ENCODE measurements at regions not wholly inside any gene's neighbourhood (a gene's known extent, or its start where the extent isn't known, plus 50 kb on each side); places are given as distances from the start of the nearest gene placed in this dataset.

DNA sequence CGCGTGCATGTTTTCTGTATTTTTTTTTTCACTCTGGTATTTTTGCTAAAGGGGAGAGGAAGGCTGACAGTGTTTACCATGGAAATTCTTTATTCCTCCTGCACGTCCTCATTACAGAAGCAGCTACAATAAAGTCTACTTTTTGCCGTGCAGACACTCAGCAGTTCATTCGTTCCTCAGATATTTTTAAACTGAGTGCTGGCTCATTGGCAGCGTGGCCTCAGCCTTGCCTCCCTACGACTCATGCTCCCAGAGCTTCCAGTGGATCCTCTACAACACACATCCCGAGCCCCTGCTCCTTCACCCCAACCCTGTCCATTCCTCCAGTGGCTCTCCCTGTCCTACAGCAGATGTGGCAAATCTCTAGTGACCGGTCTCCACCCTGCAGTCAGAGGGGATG lies 239.2 kb upstream of the ZMIZ1 start:
- no peaks in the 10 kb centered on the region for H3K4me1 ChIP-seq (ENCODE audit: insufficient read depth, poor library complexity, severe bottlenecking)
- no peaks in the 10 kb centered on the region for H3K36me3 ChIP-seq (ENCODE audit: low read depth)
- TF ChIP-seq, protein P1, sequence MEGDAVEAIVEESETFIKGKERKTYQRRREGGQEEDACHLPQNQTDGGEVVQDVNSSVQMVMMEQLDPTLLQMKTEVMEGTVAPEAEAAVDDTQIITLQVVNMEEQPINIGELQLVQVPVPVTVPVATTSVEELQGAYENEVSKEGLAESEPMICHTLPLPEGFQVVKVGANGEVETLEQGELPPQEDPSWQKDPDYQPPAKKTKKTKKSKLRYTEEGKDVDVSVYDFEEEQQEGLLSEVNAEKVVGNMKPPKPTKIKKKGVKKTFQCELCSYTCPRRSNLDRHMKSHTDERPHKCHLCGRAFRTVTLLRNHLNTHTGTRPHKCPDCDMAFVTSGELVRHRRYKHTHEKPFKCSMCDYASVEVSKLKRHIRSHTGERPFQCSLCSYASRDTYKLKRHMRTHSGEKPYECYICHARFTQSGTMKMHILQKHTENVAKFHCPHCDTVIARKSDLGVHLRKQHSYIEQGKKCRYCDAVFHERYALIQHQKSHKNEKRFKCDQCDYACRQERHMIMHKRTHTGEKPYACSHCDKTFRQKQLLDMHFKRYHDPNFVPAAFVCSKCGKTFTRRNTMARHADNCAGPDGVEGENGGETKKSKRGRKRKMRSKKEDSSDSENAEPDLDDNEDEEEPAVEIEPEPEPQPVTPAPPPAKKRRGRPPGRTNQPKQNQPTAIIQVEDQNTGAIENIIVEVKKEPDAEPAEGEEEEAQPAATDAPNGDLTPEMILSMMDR (IDR thresholded peaks at IDR 0.05; ENCODE audit: poor library complexity, severe bottlenecking): no peak
- no peaks in the 10 kb centered on the region for H3K9me3 ChIP-seq (ENCODE audit: severe bottlenecking)
- ATAC-seq (ENCODE audit: low read depth) (no peak), DNase-seq (ENCODE audit: low spot score) (no peak)
- H3K4me3 ChIP-seq (ENCODE audit: severe bottlenecking): no peak overlapping the region
- no peak overlapping the region for H3K27ac ChIP-seq (ENCODE audit: poor library complexity, severe bottlenecking)
- no peaks in the 10 kb centered on the region for H3K27me3 ChIP-seq (ENCODE audit: insufficient read depth, poor library complexity, severe bottlenecking)

DNA sequence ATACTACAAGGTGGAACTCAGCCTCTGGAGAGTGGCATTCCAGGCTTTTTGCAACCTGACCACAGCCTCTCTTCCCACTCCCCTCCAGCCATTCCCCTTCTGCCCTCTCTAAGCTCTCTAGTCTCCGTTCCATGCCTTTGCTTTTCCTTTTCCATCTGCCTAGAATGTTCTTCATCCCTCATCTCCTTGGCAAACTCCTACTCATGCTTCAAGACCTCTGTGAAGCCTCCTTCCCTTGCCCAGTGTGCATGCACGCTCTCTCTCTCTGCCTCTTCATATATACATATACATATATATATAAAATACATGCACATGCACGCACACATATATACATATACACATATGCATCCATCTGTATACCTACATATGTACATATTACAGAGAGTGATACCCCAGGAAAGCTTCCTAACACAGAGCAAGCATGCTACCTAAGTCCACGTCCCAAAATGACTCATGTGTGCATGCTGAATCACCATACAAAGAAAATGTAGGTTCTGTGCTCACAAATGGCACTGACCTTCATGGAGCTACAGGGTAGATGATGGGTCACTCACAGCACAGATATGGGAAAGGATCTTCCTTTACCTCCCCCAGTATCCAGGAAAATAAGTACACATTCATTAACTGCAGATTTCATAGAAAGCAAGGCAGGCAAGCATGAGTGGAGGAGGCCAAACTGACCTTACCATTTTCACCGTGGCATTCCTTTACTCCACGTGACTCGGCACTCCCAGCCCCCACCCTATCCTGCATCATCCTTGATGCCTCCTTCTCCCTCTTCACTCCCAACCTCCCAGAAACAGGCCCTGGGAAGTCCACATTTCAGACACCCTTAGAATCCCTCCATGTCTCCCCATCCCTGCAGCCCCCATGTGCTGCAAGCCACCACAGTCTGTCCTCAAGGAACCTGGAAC lies 238.4 kb upstream of the ZMIZ1 start:
- Histone ChIP-seq H3K9me3 (ENCODE audit: severe bottlenecking) (no peaks in the 10 kb centered on the region), H3K27me3 (ENCODE audit: insufficient read depth, poor library complexity, severe bottlenecking) (peaks cover 3% of the 10 kb centered on the region), H3K4me3 (ENCODE audit: severe bottlenecking) (no peak overlapping the region), H3K27ac (ENCODE audit: poor library complexity, severe bottlenecking) (no peak overlapping the region), H3K4me1 (ENCODE audit: insufficient read depth, poor library complexity, severe bottlenecking) (no peaks in the 10 kb centered on the region), H3K36me3 (ENCODE audit: low read depth) (no peaks in the 10 kb centered on the region)
- DNase-seq (ENCODE audit: low spot score) (no peak), ATAC-seq (ENCODE audit: low read depth) (no peak)
- TF ChIP-seq, protein P1 (IDR thresholded peaks at IDR 0.05; ENCODE audit: poor library complexity, severe bottlenecking): no peak

DNA sequence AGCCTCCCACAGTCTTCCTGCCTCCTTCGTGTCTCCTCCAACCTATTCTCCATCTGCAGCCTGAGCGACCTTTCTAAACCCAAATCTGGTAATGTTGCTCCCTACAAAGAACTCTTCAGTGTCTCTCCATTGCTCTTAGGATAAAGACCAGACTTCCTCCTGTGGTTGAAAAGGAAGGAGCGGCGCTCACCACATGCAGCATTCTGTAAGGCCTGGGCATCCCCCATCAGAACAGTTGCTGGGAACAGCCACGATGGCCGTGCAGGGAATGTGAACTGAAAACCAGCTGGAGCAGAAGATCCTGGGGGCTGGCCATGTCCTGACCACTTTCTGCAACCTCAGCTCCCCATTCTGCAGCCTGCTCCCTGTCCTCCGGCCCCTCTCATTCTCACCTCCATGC lies 237.8 kb upstream of the ZMIZ1 start:
- DNase-seq (ENCODE audit: low spot score) (no peak), ATAC-seq (ENCODE audit: low read depth) (no peak)
- Histone ChIP-seq H3K27me3 (ENCODE audit: insufficient read depth, poor library complexity, severe bottlenecking) (peaks cover 5% of the 10 kb centered on the region), H3K9me3 (ENCODE audit: severe bottlenecking) (no peaks in the 10 kb centered on the region), H3K36me3 (ENCODE audit: low read depth) (no peaks in the 10 kb centered on the region), H3K27ac (ENCODE audit: poor library complexity, severe bottlenecking) (no peak overlapping the region), H3K4me1 (ENCODE audit: insufficient read depth, poor library complexity, severe bottlenecking) (no peaks in the 10 kb centered on the region), H3K4me3 (ENCODE audit: severe bottlenecking) (no peak overlapping the region)
- TF ChIP-seq, protein P1 (IDR thresholded peaks at IDR 0.05; ENCODE audit: poor library complexity, severe bottlenecking): no peak

DNA sequence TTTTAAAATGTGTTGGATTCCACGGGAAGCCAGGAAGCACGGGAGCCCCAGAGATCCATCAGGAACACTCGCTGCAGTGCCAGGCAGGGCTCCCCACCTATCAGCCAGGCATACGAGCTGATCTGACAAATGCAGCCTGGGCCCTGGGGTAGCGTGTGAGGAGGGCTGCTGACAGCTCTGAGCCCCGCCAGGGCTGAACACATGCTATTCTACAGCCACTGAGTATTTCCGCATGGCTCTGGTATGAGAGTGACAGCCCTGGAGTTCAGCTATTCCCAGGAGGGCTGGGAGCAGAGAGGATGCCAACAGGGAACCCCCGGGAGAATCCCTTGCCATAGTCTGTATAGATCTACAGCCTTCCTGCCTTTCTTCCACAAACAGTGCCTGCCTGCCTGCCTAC lies 237.3 kb upstream of the ZMIZ1 start:
- ATAC-seq (ENCODE audit: low read depth) (no peak), DNase-seq (ENCODE audit: low spot score) (no peak)
- no peaks in the 10 kb centered on the region for H3K36me3 ChIP-seq (ENCODE audit: low read depth)
- TF ChIP-seq, protein P1 (IDR thresholded peaks at IDR 0.05; ENCODE audit: poor library complexity, severe bottlenecking): no peak
- H3K27ac ChIP-seq (ENCODE audit: poor library complexity, severe bottlenecking): no peak overlapping the region
- H3K9me3 ChIP-seq (ENCODE audit: severe bottlenecking): no peaks in the 10 kb centered on the region
- no peaks in the 10 kb centered on the region for H3K4me1 ChIP-seq (ENCODE audit: insufficient read depth, poor library complexity, severe bottlenecking)
- H3K27me3 ChIP-seq (ENCODE audit: insufficient read depth, poor library complexity, severe bottlenecking): peaks cover 9% of the 10 kb centered on the region
- H3K4me3 ChIP-seq (ENCODE audit: severe bottlenecking): no peak overlapping the region

DNA sequence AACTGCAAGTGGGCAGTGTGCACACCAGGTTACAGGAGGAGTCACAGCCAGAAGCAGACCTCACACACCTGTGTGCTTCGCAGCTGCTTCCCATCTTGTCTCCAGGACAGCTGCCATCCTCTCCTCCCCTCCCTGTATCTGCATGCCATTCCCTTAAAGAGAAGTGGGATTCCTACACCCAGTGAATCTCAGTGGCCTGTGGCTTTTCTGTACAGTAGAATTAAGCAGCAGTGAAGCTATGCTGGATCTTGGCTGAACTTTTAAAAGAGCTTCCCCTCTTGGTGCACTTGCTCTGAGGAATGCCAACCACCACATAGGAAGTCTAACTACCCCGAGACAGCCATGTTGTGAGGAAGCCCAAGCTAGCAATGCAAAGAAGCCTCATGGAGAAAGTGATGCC lies 236.5 kb upstream of the ZMIZ1 start:
- Histone ChIP-seq H3K27ac (ENCODE audit: poor library complexity, severe bottlenecking) (no peak overlapping the region), H3K36me3 (ENCODE audit: low read depth) (no peaks in the 10 kb centered on the region), H3K4me1 (ENCODE audit: insufficient read depth, poor library complexity, severe bottlenecking) (no peaks in the 10 kb centered on the region), H3K4me3 (ENCODE audit: severe bottlenecking) (no peak overlapping the region), H3K9me3 (ENCODE audit: severe bottlenecking) (no peaks in the 10 kb centered on the region), H3K27me3 (ENCODE audit: insufficient read depth, poor library complexity, severe bottlenecking) (peaks cover 9% of the 10 kb centered on the region)
- no peak for ATAC-seq (ENCODE audit: low read depth)
- TF ChIP-seq, protein P1 (IDR thresholded peaks at IDR 0.05; ENCODE audit: poor library complexity, severe bottlenecking): no peak
- DNase-seq (ENCODE audit: low spot score): no peak
